ENCODE measurements at regions not wholly inside any gene's neighbourhood (a gene's known extent, or its start where the extent isn't known, plus 50 kb on each side); places are given as distances from the start of the nearest gene placed in this dataset.

DNA sequence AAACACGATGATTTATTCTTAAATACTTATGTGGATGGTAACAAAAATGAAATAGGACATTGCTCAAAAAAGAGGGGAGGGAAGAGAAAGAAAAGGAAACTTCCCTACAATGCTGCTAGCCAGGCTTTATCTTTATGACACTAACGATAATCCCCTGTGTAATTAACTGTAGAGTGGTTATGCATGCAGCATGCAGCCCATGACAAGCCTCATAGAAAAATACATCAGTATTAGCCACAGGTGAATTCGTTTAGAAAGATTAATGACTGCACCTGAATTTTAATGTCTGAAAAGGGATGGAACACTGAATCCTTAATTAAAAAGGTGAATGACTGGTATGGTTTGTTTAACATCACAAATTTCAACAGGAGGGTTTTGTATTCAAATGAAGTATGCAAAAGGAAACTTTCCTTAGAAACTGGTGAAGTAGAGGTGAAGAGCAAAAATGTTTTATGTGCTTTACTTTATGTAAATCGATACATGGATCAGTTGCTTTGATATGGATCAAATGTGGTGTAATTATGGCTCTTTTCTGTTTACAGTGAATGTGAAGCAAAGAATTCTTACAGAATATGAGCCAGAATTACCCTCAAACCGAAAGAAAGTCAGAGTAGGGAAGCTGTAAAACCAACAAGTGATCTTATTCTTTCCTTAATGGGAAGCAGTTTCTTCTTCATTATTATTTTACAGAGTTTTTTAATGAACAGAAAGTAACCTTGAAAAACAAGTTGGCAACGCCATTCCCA lies 569.6 kb upstream of the ADGRL2 start:
- no peak for TF ChIP-seq POLR2A (IDR thresholded peaks at IDR 0.05; ENCODE audit: low read depth)
- TF ChIP-seq CTCF (IDR thresholded peaks at IDR 0.05): no peak
- TF ChIP-seq POLR2AphosphoS5 (IDR thresholded peaks at IDR 0.05): no peak
